Astrocyte (in vitro differentiated cells and primary cell): ENCODE measurements at regions not wholly inside any gene's neighbourhood (a gene's known extent, or its start where the extent isn't known, plus 50 kb on each side); places are given as distances from the start of the nearest gene placed in this dataset.

ENCODE experiments used
- DNase-seq: peaks from one replicate; pipeline ENCODE4 v3.0.0-alpha.2; 2010; ENCODE audit warnings: low read depth
- FAIRE-seq: peaks from 2 replicates; lab custom pipeline; 2011; peaks lifted over from hg19 to GRCh38; lab: Jason Lieb, UNC
- H2AFZ ChIP-seq: 2 replicates; pipeline ENCODE4 v1.6.0; 2012; ENCODE audit warnings: low read depth, low read length, inconsistent platforms
- H3K27ac ChIP-seq: 2 replicates; pipeline ENCODE4 v1.5.1; 2011; ENCODE audit warnings: low read depth, low read length, inconsistent platforms
- H3K27me3 ChIP-seq: 2 replicates; pipeline ENCODE4 v1.6.0; 2011; ENCODE audit warnings: low read length, inconsistent platforms; ENCODE audit not compliant: insufficient read depth
- H3K36me3 ChIP-seq: 2 replicates; pipeline ENCODE4 v1.5.1; 2011; ENCODE audit warnings: low read length, inconsistent platforms; ENCODE audit not compliant: insufficient read depth
- H3K4me1 ChIP-seq: 2 replicates; pipeline ENCODE4 v1.5.1; 2011; ENCODE audit warnings: low read length, inconsistent platforms; ENCODE audit not compliant: insufficient read depth
- H3K4me2 ChIP-seq: 2 replicates; pipeline ENCODE4 v1.6.0; 2012; ENCODE audit warnings: low read length, inconsistent platforms
- H3K4me3 ChIP-seq: 2 replicates; pipeline ENCODE4 v1.5.1; 2011; ENCODE audit warnings: low read depth, mild to moderate bottlenecking, low read length, inconsistent platforms; ENCODE audit not compliant: insufficient read depth
- H3K79me2 ChIP-seq: 2 replicates; pipeline ENCODE4 v1.6.0; 2012; ENCODE audit warnings: mild to moderate bottlenecking, low read length, inconsistent platforms; ENCODE audit not compliant: insufficient read depth
- H3K9ac ChIP-seq: 2 replicates; pipeline ENCODE4 v1.6.0; 2012; ENCODE audit warnings: mild to moderate bottlenecking, low read length, inconsistent platforms
- H3K9me3 ChIP-seq: 2 replicates; pipeline ENCODE4 v1.5.1; 2012; ENCODE audit warnings: low read depth, mild to moderate bottlenecking, low read length, inconsistent platforms; ENCODE audit not compliant: insufficient read depth
- H4K20me1 ChIP-seq: 2 replicates; pipeline ENCODE4 v1.6.0; 2012; ENCODE audit warnings: low read length, inconsistent platforms; ENCODE audit not compliant: insufficient read depth
- H3K27ac Mint-ChIP-seq: one replicate; pipeline ENCODE4 v1.8.0; 2021; ENCODE audit warnings: mild to moderate bottlenecking, mixed read lengths; ENCODE audit not compliant: unreplicated experiment
- H3K27me3 Mint-ChIP-seq: one replicate; pipeline ENCODE4 v1.8.0; 2021; ENCODE audit warnings: low read depth, mixed read lengths; ENCODE audit not compliant: unreplicated experiment
- H3K36me3 Mint-ChIP-seq: one replicate; pipeline ENCODE4 v1.8.0; 2021; ENCODE audit warnings: low read depth, mixed read lengths; ENCODE audit not compliant: unreplicated experiment
- H3K4me1 Mint-ChIP-seq: one replicate; pipeline ENCODE4 v1.8.0; 2021; ENCODE audit warnings: low read depth, mixed read lengths; ENCODE audit not compliant: unreplicated experiment
- H3K4me3 Mint-ChIP-seq: one replicate; pipeline ENCODE4 v1.8.0; 2021; ENCODE audit warnings: mild to moderate bottlenecking, moderate library complexity, mixed read lengths; ENCODE audit not compliant: unreplicated experiment
- H3K9me3 Mint-ChIP-seq: one replicate; pipeline ENCODE4 v1.8.0; 2021; ENCODE audit warnings: mild to moderate bottlenecking, mixed read lengths; ENCODE audit not compliant: unreplicated experiment
- EZH2 ChIP-seq: IDR thresholded peaks from 2 replicates; pipeline ENCODE4 v1.6.1; 2012; ENCODE audit warnings: mild to moderate bottlenecking, low read length, inconsistent platforms; ENCODE audit not compliant: insufficient read depth
- TF ChIP-seq, protein P1 (sequence below): IDR thresholded peaks from 2 replicates; pipeline ENCODE4 v1.5.1; 2011; ENCODE audit warnings: low read depth, mild to moderate bottlenecking, inconsistent platforms, low read length, moderate library complexity; ENCODE audit not compliant: insufficient read depth

DNA sequence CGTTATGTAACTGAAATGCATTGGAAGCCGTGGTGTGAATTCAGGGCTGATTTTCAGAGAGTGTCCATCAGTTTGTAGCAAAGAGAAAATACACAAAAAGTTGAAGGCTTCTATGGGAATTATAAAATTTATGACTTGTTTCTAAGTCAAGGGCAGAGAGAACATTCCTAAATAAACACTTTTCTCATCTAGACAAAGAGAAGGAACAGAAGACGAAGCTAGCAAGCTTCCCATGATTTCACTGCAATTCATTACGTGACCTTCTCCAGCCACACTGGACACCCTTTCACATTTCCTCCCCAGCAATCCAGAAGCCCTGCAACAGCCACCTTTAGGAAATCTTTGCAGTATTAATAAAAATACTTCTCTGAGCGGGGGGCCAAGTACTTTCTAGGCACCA is 67.8 kb downstream of the TMEM100 start:
- H2AFZ ChIP-seq, result no peak overlapping the region
- no peaks in the 10 kb centered on the region for H3K79me2 ChIP-seq
- no peaks in the 10 kb centered on the region for H3K36me3 ChIP-seq
- H3K9me3 ChIP-seq, result no peaks in the 10 kb centered on the region
- Mint-ChIP-seq H3K4me1 (peaks cover 3% of the 10 kb centered on the region), H3K27me3 (no peaks in the 10 kb centered on the region), H3K27ac (no peak overlapping the region), H3K4me3 (no peak overlapping the region), H3K36me3 (no peaks in the 10 kb centered on the region), H3K9me3 (no peaks in the 10 kb centered on the region)
- no peak overlapping the region for H3K4me3 ChIP-seq
- H3K9ac ChIP-seq, result no peak overlapping the region
- no peaks in the 10 kb centered on the region for H4K20me1 ChIP-seq
- no peak for TF ChIP-seq EZH2
- TF ChIP-seq, protein P1, sequence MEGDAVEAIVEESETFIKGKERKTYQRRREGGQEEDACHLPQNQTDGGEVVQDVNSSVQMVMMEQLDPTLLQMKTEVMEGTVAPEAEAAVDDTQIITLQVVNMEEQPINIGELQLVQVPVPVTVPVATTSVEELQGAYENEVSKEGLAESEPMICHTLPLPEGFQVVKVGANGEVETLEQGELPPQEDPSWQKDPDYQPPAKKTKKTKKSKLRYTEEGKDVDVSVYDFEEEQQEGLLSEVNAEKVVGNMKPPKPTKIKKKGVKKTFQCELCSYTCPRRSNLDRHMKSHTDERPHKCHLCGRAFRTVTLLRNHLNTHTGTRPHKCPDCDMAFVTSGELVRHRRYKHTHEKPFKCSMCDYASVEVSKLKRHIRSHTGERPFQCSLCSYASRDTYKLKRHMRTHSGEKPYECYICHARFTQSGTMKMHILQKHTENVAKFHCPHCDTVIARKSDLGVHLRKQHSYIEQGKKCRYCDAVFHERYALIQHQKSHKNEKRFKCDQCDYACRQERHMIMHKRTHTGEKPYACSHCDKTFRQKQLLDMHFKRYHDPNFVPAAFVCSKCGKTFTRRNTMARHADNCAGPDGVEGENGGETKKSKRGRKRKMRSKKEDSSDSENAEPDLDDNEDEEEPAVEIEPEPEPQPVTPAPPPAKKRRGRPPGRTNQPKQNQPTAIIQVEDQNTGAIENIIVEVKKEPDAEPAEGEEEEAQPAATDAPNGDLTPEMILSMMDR, result no peak
- H3K27ac ChIP-seq, result no peak overlapping the region
- FAIRE-seq (no peak), DNase-seq (no peak)
- no peaks in the 10 kb centered on the region for H3K4me1 ChIP-seq
- H3K4me2 ChIP-seq, result no peak overlapping the region
- H3K27me3 ChIP-seq, result no peaks in the 10 kb centered on the region

DNA sequence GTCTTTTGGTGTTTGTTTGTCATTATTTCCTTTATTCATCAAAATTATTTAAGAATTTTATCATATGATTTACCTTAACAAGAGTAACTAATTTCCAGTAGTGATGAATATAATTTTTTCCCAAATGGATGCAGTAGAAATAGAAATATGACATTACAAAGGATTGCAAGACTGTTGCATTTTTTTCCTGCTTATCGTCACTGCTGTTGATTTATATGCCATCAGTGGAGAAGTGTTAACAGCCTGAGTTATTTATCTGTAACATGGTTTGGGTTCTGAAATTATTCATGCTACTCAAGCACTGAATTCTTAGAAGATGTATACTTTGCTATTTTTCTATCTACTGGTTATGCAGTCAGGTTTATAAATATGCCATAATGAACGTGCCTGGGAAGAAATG is 68.6 kb downstream of the TMEM100 start:
- H3K4me1 Mint-ChIP-seq, result no peaks in the 10 kb centered on the region
- no peak overlapping the region for H3K4me3 ChIP-seq
- H3K36me3 Mint-ChIP-seq, result no peaks in the 10 kb centered on the region
- no peak overlapping the region for H3K4me2 ChIP-seq
- DNase-seq (no peak), FAIRE-seq (no peak)
- H3K27ac Mint-ChIP-seq, result no peak overlapping the region
- H3K4me1 ChIP-seq, result no peaks in the 10 kb centered on the region
- no peak for TF ChIP-seq EZH2
- TF ChIP-seq, protein P1, result no peak
- H3K36me3 ChIP-seq, result no peaks in the 10 kb centered on the region
- H3K9me3 ChIP-seq, result no peaks in the 10 kb centered on the region
- H3K9me3 Mint-ChIP-seq, result no peaks in the 10 kb centered on the region
- no peaks in the 10 kb centered on the region for H3K27me3 Mint-ChIP-seq
- H4K20me1 ChIP-seq, result no peaks in the 10 kb centered on the region
- no peak overlapping the region for H3K9ac ChIP-seq
- no peaks in the 10 kb centered on the region for H3K27me3 ChIP-seq
- no peak overlapping the region for H2AFZ ChIP-seq
- no peak overlapping the region for H3K4me3 Mint-ChIP-seq
- no peak overlapping the region for H3K27ac ChIP-seq
- no peaks in the 10 kb centered on the region for H3K79me2 ChIP-seq

DNA sequence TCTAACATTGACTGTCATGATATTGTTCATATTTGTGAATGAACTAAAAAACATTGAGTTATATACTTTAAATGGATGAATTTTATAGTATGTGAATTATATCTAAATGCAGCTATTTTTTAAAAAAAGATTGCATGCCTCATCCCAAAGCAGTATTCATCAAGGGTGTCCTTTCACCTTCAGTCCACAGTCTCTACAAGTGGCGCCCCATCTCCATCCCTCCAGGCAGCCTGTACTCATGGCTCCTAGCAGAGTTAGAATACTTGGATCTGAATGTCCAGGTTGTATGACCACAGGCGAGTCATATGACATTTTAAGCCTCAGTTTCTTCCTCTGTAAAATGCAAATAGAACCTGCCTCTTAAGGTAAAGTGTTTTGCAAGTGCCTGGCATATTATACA is 69.8 kb downstream of the TMEM100 start:
- DNase-seq (no peak), FAIRE-seq (no peak)
- Histone ChIP-seq H3K4me1 (no peaks in the 10 kb centered on the region), H3K27me3 (no peaks in the 10 kb centered on the region), H3K79me2 (no peaks in the 10 kb centered on the region), H3K4me2 (no peak overlapping the region), H3K27ac (no peak overlapping the region), H3K9ac (no peak overlapping the region), H2AFZ (no peak overlapping the region), H3K36me3 (no peaks in the 10 kb centered on the region), H3K9me3 (no peaks in the 10 kb centered on the region), H3K4me3 (no peak overlapping the region), H4K20me1 (no peaks in the 10 kb centered on the region)
- H3K27ac Mint-ChIP-seq, result no peak overlapping the region
- H3K9me3 Mint-ChIP-seq, result no peaks in the 10 kb centered on the region
- H3K4me3 Mint-ChIP-seq, result no peak overlapping the region
- no peaks in the 10 kb centered on the region for H3K36me3 Mint-ChIP-seq
- H3K4me1 Mint-ChIP-seq, result peaks cover 3% of the 10 kb centered on the region
- TF ChIP-seq EZH2, result no peak
- TF ChIP-seq, protein P1, result no peak
- H3K27me3 Mint-ChIP-seq, result no peaks in the 10 kb centered on the region
